A549 (cell line): ENCODE measurements at regions not wholly inside any gene's neighbourhood (a gene's known extent, or its start where the extent isn't known, plus 50 kb on each side); places are given as distances from the start of the nearest gene placed in this dataset.

Experiments
- ATAC-seq, 2 experiments: fragments of 200-7000 bp in 1 of 2; fragments of >200 bp in 1 of 2; cut with Nextera tagmentation in 1 of 2; cut with Tn5 transposase in 1 of 2; 3 replicates each; pipeline versions ENCODE4 v1.8.0 to v1.9.1; 2018 to 2020; ENCODE audit warnings: mild to moderate bottlenecking in 1 of 2, moderate library complexity in 1 of 2
- CTCF ChIA-PET: fragments of 300-600 bp; sonication (Branson Sonifier 250); formaldehyde crosslinking; extraction: SDS; loops from one replicate; lab custom pipeline; 2021; ENCODE audit warnings: antibody characterized with exemption, inconsistent platforms; lab: Yijun Ruan, JAX
- POLR2A ChIA-PET: fragments of 350-600 bp; formaldehyde crosslinking; extraction: SDS; loops from one replicate; lab custom pipeline; 2021; ENCODE audit warnings: antibody characterized with exemption, inconsistent platforms; lab: Yijun Ruan, JAX
- DNase-seq, 2 experiments: peaks; one replicate each; pipeline versions ENCODE4 v3.0.0 to v3.0.0-alpha.2; 2011 to 2016; ENCODE audit warnings: low read depth in 1 of 2, low spot score in 1 of 2
- FAIRE-seq: peaks from 2 replicates; lab custom pipeline; 2011; peaks lifted over from hg19 to GRCh38; lab: Jason Lieb, UNC
- H3K27ac ChIP-seq, 2 experiments: fragments of >200 bp; sonication (Bioruptor Twin); formaldehyde crosslinking; 3 replicates each; pipeline ENCODE4 v1.5.1; 2016 to 2017
- H3K4me1 ChIP-seq: fragments of >200 bp; sonication (Bioruptor Twin); formaldehyde crosslinking; 3 replicates; pipeline ENCODE4 v1.6.1; 2016
- H3K4me2 ChIP-seq: fragments of >200 bp; sonication (Bioruptor Twin); formaldehyde crosslinking; 3 replicates; pipeline ENCODE4 v1.6.1; 2016
- H3K4me3 ChIP-seq: fragments of >200 bp; sonication (Bioruptor Twin); formaldehyde crosslinking; 3 replicates; pipeline ENCODE4 v1.5.1; 2016
- H3K9me3 ChIP-seq: fragments of >200 bp; sonication (Bioruptor Twin); formaldehyde crosslinking; 3 replicates; pipeline ENCODE4 v1.6.1; 2016
- BCL3 ChIP-seq: fragments of >200 bp; sonication (Bioruptor Twin); formaldehyde crosslinking; IDR thresholded peaks from 3 replicates; pipeline ENCODE4 v1.6.1; 2016
- BHLHE40 ChIP-seq: IDR thresholded peaks from 2 replicates; pipeline ENCODE4 v1.6.1; 2012; ENCODE audit warnings: low read depth, low read length, inconsistent platforms
- CEBPB ChIP-seq, 2 experiments: fragments of >200 bp in 1 of 2; sonication (Bioruptor Twin) in 1 of 2; formaldehyde crosslinking in 1 of 2; IDR thresholded peaks; 2 replicates each; pipeline ENCODE4 v1.6.1; 2012 to 2016
- CHD2 ChIP-seq: fragments of 150-350 bp; IDR thresholded peaks from 2 replicates; pipeline ENCODE4 v1.6.1; 2014; ENCODE audit warnings: low read length; ENCODE audit not compliant: partially characterized antibody
- CHD4 ChIP-seq: fragments of 200-600 bp; sonication (generic); IDR thresholded peaks from 2 replicates; pipeline ENCODE4 v1.6.1; 2016; ENCODE audit warnings: antibody characterized with exemption, mild to moderate bottlenecking, borderline replicate concordance
- EHF ChIP-seq: fragments of 250-450 bp; sonication (Bioruptor Pico); IDR thresholded peaks from 2 replicates; pipeline ENCODE4 v1.5.0; 2020; ENCODE audit warnings: mild to moderate bottlenecking
- EHMT2 ChIP-seq: fragments of 200-600 bp; sonication (generic); IDR thresholded peaks from 2 replicates; pipeline ENCODE4 v1.6.1; 2016; ENCODE audit warnings: antibody characterized with exemption, low read depth, mild to moderate bottlenecking, moderate library complexity
- ESRRA ChIP-seq: fragments of 150-350 bp; IDR thresholded peaks from 2 replicates; pipeline ENCODE4 v1.6.1; 2014; ENCODE audit warnings: mild to moderate bottlenecking, low read length, borderline replicate concordance
- FOXS1 ChIP-seq: fragments of 250-450 bp; sonication (Bioruptor Pico); IDR thresholded peaks from 2 replicates; pipeline ENCODE4 v1.5.0; 2020; ENCODE audit warnings: mild to moderate bottlenecking, moderate library complexity
- GATA3 ChIP-seq: IDR thresholded peaks from 2 replicates; pipeline ENCODE4 v1.6.1; 2012; ENCODE audit warnings: borderline replicate concordance
- HDAC2 ChIP-seq: fragments of 200-600 bp; sonication (generic); IDR thresholded peaks from 2 replicates; pipeline ENCODE4 v1.6.1; 2016
- HEYL ChIP-seq: fragments of 250-450 bp; sonication (Bioruptor Pico); IDR thresholded peaks from 2 replicates; pipeline ENCODE4 v1.8.0; 2021; ENCODE audit warnings: mild to moderate bottlenecking, moderate library complexity
- HMGXB4 ChIP-seq: fragments of 250-450 bp; sonication (Bioruptor Pico); IDR thresholded peaks from 2 replicates; pipeline ENCODE4 v1.5.0; 2021; ENCODE audit warnings: mild to moderate bottlenecking, moderate library complexity, borderline replicate concordance
- HOXA7 ChIP-seq: fragments of 250-450 bp; sonication (Bioruptor Pico); IDR thresholded peaks from 2 replicates; pipeline ENCODE4 v1.5.0; 2020; ENCODE audit warnings: mild to moderate bottlenecking, moderate library complexity
- HOXB13 ChIP-seq: fragments of 250-450 bp; sonication (Bioruptor Pico); IDR thresholded peaks from 2 replicates; pipeline ENCODE4 v1.5.0; 2020; ENCODE audit warnings: low read depth, mild to moderate bottlenecking, moderate library complexity
- JUN ChIP-seq, 2 experiments: fragments of >200 bp; sonication (Bioruptor Twin); formaldehyde crosslinking; IDR thresholded peaks; 2 replicates in 1 of 2; 3 replicates in 1 of 2; pipeline ENCODE4 v1.6.1; 2016 to 2017
- KDM1A ChIP-seq: fragments of 200-600 bp; sonication (generic); IDR thresholded peaks from 2 replicates; pipeline ENCODE4 v1.6.1; 2016; ENCODE audit warnings: low read depth, mild to moderate bottlenecking
- KDM5A ChIP-seq: fragments of 200-600 bp; sonication (generic); IDR thresholded peaks from 2 replicates; pipeline ENCODE4 v1.6.1; 2016; ENCODE audit warnings: antibody characterized with exemption, mild to moderate bottlenecking
- MAX ChIP-seq: IDR thresholded peaks from 2 replicates; pipeline ENCODE4 v1.6.1; 2012
- MAZ ChIP-seq: fragments of 150-350 bp; IDR thresholded peaks from 2 replicates; pipeline ENCODE4 v1.6.1; 2014; ENCODE audit warnings: antibody characterized with exemption, low read depth, low read length, borderline replicate concordance
- MYC ChIP-seq: IDR thresholded peaks from 2 replicates; pipeline ENCODE4 v1.6.1; 2012; ENCODE audit warnings: mild to moderate bottlenecking, inconsistent platforms, low read length, improper control_type of control experiment, borderline replicate concordance
- NFE2L2 ChIP-seq: fragments of 150-350 bp; conservative IDR thresholded peaks from 2 replicates; pipeline ENCODE4 v1.6.1; 2014; ENCODE audit warnings: low read length
- PBX3 ChIP-seq: IDR thresholded peaks from 2 replicates; pipeline ENCODE4 v1.6.1; 2012
- POLR2AphosphoS2 ChIP-seq: conservative IDR thresholded peaks from 2 replicates; pipeline ENCODE4 v1.6.1; 2012; ENCODE audit warnings: low read length, improper control_type of control experiment, inconsistent platforms
- RARB ChIP-seq: fragments of 250-450 bp; sonication (Bioruptor Pico); IDR thresholded peaks from 2 replicates; pipeline ENCODE4 v1.8.0; 2021; ENCODE audit warnings: mild to moderate bottlenecking, moderate library complexity
- RCOR1 ChIP-seq: fragments of 150-350 bp; IDR thresholded peaks from 2 replicates; pipeline ENCODE4 v1.6.1; 2014; ENCODE audit warnings: antibody characterized with exemption, low read length, low read depth
- RNF2 ChIP-seq: fragments of 200-600 bp; sonication (generic); IDR thresholded peaks from 2 replicates; pipeline ENCODE4 v1.6.1; 2016; ENCODE audit warnings: low read depth, mild to moderate bottlenecking, antibody characterized with exemption, moderate library complexity, borderline replicate concordance
- SREBF2 ChIP-seq: fragments of 450-650 bp; IDR thresholded peaks from 2 replicates; pipeline ENCODE4 v1.6.1; 2014; ENCODE audit warnings: mild to moderate bottlenecking, moderate library complexity
- TFCP2L1 ChIP-seq: fragments of 250-450 bp; sonication (Bioruptor Pico); IDR thresholded peaks from 2 replicates; pipeline ENCODE4 v1.5.0; 2021; ENCODE audit warnings: mild to moderate bottlenecking
- ZNF302 ChIP-seq: fragments of 250-450 bp; sonication (Bioruptor Pico); IDR thresholded peaks from 2 replicates; pipeline ENCODE4 v1.9.0; 2021; ENCODE audit warnings: inconsistent platforms, mild to moderate bottlenecking, moderate library complexity
- ZSCAN20 ChIP-seq: fragments of 250-450 bp; sonication (Bioruptor Pico); IDR thresholded peaks from 2 replicates; pipeline ENCODE4 v1.8.0; 2022; ENCODE audit warnings: mild to moderate bottlenecking, moderate library complexity
- WGBS: methylation state at CpG from one replicate; pipeline ENCODE4 v1.1.6; 2017; ENCODE audit errors: missing lambda C conversion rate; 5-methylcytosine and 5-hydroxymethylcytosine counted together

GRCh38 chr1:93769777-93770176 lies 88.1 kb upstream of the BCAR3 start:
- ATAC-seq (no peak), FAIRE-seq (no peak)
- CTCF ChIA-PET: no interaction called here
- 66% methylated on average over 2 of the region's 2 CpGs for WGBS
- no peak overlapping the region for H3K27ac ChIP-seq
- H3K4me1 ChIP-seq: no peaks in the 10 kb centered on the region; the same call in 2 of the 3 replicates
- TF ChIP-seq TFCP2L1 (CRISPR knock-in tag) (no peak), HOXA7 (CRISPR knock-in tag) (no peak), RARB (no peak), CEBPB (IDR thresholded peaks at IDR 0.05) (no peak), ESRRA (no peak), RCOR1 (no peak), NFE2L2 (no peak), KDM5A (no peak), EHMT2 (no peak)
- TF ChIP-seq, all 56 proteins: peak for 0
- DNase-seq: no peak
- Histone ChIP-seq H3K9me3 (no peaks in the 10 kb centered on the region), H3K4me3 (no peak overlapping the region), H3K4me2 (no peak overlapping the region)
- POLR2A ChIA-PET: no interaction called here

- Histone ChIP-seq H3K27ac (peak overlapping the region in 1 of 2 experiments; percentile 26; a peak in 1 of 6 replicates), H3K4me3 (no peak overlapping the region)
- no peak for FAIRE-seq
- no peak for ATAC-seq
- TF ChIP-seq RARB: no peak
- no peak for TF ChIP-seq TFCP2L1 (CRISPR knock-in tag)
- TF ChIP-seq FOXS1: no peak
- no peak for TF ChIP-seq MAZ
- no peak for TF ChIP-seq ZSCAN20 (CRISPR knock-in tag)
- no peak for TF ChIP-seq JUN (IDR thresholded peaks at IDR 0.05)
- TF ChIP-seq EHF (CRISPR knock-in tag): no peak
- no peak for TF ChIP-seq ZNF302 (CRISPR knock-in tag)
- TF ChIP-seq MAX: no peak
- no peak for TF ChIP-seq PBX3
- TF ChIP-seq POLR2AphosphoS2: no peak
- no peak for TF ChIP-seq MYC
- no peak for TF ChIP-seq RNF2
- TF ChIP-seq NFE2L2: no peak
- TF ChIP-seq, all 56 proteins: peak for 0
- Histone ChIP-seq H3K4me1 (no peaks in the 10 kb centered on the region; the same call in 2 of the 3 replicates), H3K4me2 (no peak overlapping the region), H3K9me3 (no peaks in the 10 kb centered on the region)
- 74% methylated on average over 6 of the region's 6 CpGs for WGBS
- CTCF ChIA-PET: no interaction called here
- POLR2A ChIA-PET: no interaction called here
- no peak for DNase-seq
Observed at GRCh38 chr1:93768380-93768863, 86.8 kb upstream of the BCAR3 start.

- DNase-seq (no peak), FAIRE-seq (no peak), ATAC-seq (no peak)
- CTCF ChIA-PET: no interaction called here
- WGBS: 93% methylated on average over 7 of the region's 7 CpGs
- POLR2A ChIA-PET: no interaction called here
- Histone ChIP-seq H3K27ac (no peak overlapping the region), H3K4me1 (no peaks in the 10 kb centered on the region; the same call in 2 of the 3 replicates), H3K4me2 (no peak overlapping the region), H3K9me3 (no peaks in the 10 kb centered on the region), H3K4me3 (no peak overlapping the region)
- TF ChIP-seq HMGXB4 (CRISPR knock-in tag): no peak
- no peak for TF ChIP-seq HOXB13
- no peak for TF ChIP-seq GATA3
- TF ChIP-seq KDM1A: no peak
- no peak for TF ChIP-seq BCL3
- no peak for TF ChIP-seq CHD4
- no peak for TF ChIP-seq NFE2L2
- TF ChIP-seq ZSCAN20 (CRISPR knock-in tag): no peak
- TF ChIP-seq BHLHE40: no peak
- no peak for TF ChIP-seq SREBF2
- no peak for TF ChIP-seq MYC
- no peak for TF ChIP-seq CHD2
- no peak for TF ChIP-seq HDAC2
- TF ChIP-seq HEYL: no peak
- TF ChIP-seq CEBPB (IDR thresholded peaks at IDR 0.05): no peak
- TF ChIP-seq KDM5A: no peak
- no peak for TF ChIP-seq RNF2
Observed at GRCh38 chr1:93766451-93766850, 84.8 kb upstream of the BCAR3 start.
